ENCODE measurements at regions not wholly inside any gene's neighbourhood (a gene's known extent, or its start where the extent isn't known, plus 50 kb on each side); places are given as distances from the start of the nearest gene placed in this dataset.

DNA sequence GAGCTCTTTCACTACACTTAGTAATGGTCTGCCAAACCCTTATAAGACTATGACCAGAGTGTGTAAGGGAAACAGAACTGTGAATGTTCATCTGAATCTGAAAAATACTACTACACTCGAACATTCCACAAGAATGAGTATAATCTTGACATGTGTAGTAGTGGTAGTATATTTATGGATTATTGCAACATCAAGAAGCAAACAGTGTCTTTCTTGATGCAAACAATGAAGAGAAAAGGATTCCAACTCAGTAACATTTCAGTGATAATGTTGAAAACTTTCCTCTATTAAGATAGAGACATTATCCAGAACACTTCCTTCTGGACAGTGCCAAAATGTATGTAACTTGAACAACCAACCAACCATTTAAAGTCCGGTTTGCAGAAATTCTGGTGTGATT, 394.7 kb upstream of the CPEB2 start:
- Histone ChIP-seq H3K9me3 (replicated peaks; ENCODE audit: insufficient read depth, low read length) (no peaks in the 10 kb centered on the region), H3K4me2 (ENCODE audit: low read depth, low read length) (no peak overlapping the region), H3K9me2 (replicated peaks; ENCODE audit: insufficient read depth, low read length) (no peaks in the 10 kb centered on the region), H4K20me1 (ENCODE audit: insufficient read depth, low read length) (no peaks in the 10 kb centered on the region), H3K4me1 (ENCODE audit: low read length) (no peaks in the 10 kb centered on the region), H3K27ac (ENCODE audit: low read length) (no peak overlapping the region), H3K9ac (ENCODE audit: low read length) (no peak overlapping the region), H3K79me2 (ENCODE audit: low read length) (no peaks in the 10 kb centered on the region), H3K36me3 (replicated peaks; ENCODE audit: insufficient read depth, low read length) (no peaks in the 10 kb centered on the region), H3K27me3 (replicated peaks; ENCODE audit: insufficient read depth, low read length) (no peaks in the 10 kb centered on the region), H2AFZ (ENCODE audit: low read length) (no peak overlapping the region), H3F3A (ENCODE audit: insufficient read depth, low read length) (no peaks in the 10 kb centered on the region), H3K4me3 (ENCODE audit: low read length) (no peak overlapping the region)
- DNase-seq = no peak
- TF ChIP-seq EZH2phosphoT487 (IDR thresholded peaks at IDR 0.05; ENCODE audit: low read length) (no peak), EZH2 (optimal IDR thresholded peaks at IDR 0.05; ENCODE audit: low read depth, low read length) (no peak)
- TF ChIP-seq, protein P1, sequence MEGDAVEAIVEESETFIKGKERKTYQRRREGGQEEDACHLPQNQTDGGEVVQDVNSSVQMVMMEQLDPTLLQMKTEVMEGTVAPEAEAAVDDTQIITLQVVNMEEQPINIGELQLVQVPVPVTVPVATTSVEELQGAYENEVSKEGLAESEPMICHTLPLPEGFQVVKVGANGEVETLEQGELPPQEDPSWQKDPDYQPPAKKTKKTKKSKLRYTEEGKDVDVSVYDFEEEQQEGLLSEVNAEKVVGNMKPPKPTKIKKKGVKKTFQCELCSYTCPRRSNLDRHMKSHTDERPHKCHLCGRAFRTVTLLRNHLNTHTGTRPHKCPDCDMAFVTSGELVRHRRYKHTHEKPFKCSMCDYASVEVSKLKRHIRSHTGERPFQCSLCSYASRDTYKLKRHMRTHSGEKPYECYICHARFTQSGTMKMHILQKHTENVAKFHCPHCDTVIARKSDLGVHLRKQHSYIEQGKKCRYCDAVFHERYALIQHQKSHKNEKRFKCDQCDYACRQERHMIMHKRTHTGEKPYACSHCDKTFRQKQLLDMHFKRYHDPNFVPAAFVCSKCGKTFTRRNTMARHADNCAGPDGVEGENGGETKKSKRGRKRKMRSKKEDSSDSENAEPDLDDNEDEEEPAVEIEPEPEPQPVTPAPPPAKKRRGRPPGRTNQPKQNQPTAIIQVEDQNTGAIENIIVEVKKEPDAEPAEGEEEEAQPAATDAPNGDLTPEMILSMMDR (IDR thresholded peaks at IDR 0.05; ENCODE audit: low read length) = no peak

DNA sequence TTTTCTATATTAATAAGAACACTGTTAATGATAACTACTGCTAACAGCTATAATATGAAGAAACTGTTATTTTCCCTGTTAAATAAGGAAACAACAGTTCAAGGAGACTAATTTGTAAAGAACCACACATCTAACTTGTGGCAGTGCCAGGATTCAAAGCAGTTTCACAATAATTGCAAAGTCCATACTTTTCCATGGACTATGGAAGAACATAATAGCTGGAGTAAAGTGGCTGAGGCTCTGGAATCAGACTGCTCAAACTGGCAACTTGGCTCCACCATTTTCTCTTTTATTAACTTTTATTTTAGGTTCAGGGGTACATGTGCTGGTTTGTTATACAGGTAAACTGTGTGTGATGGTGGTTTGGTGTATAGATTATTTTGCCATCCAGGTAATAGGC, 393.7 kb upstream of the CPEB2 start:
- no peaks in the 10 kb centered on the region for H4K20me1 ChIP-seq (ENCODE audit: insufficient read depth, low read length)
- H3K27ac ChIP-seq (ENCODE audit: low read length) = no peak overlapping the region
- no peak overlapping the region for H3K4me2 ChIP-seq (ENCODE audit: low read depth, low read length)
- TF ChIP-seq EZH2 (optimal IDR thresholded peaks at IDR 0.05; ENCODE audit: low read depth, low read length) = no peak
- TF ChIP-seq, protein P1 (IDR thresholded peaks at IDR 0.05; ENCODE audit: low read length) = no peak
- TF ChIP-seq EZH2phosphoT487 (IDR thresholded peaks at IDR 0.05; ENCODE audit: low read length) = no peak
- H3K9me3 ChIP-seq (replicated peaks; ENCODE audit: insufficient read depth, low read length) = no peaks in the 10 kb centered on the region
- no peaks in the 10 kb centered on the region for H3K79me2 ChIP-seq (ENCODE audit: low read length)
- DNase-seq = no peak
- H3K9ac ChIP-seq (ENCODE audit: low read length) = no peak overlapping the region
- no peak overlapping the region for H2AFZ ChIP-seq (ENCODE audit: low read length)
- H3K9me2 ChIP-seq (replicated peaks; ENCODE audit: insufficient read depth, low read length) = no peaks in the 10 kb centered on the region
- H3K27me3 ChIP-seq (replicated peaks; ENCODE audit: insufficient read depth, low read length) = no peaks in the 10 kb centered on the region
- no peaks in the 10 kb centered on the region for H3K36me3 ChIP-seq (replicated peaks; ENCODE audit: insufficient read depth, low read length)
- H3K4me1 ChIP-seq (ENCODE audit: low read length) = no peaks in the 10 kb centered on the region
- no peaks in the 10 kb centered on the region for H3F3A ChIP-seq (ENCODE audit: insufficient read depth, low read length)
- H3K4me3 ChIP-seq (ENCODE audit: low read length) = no peak overlapping the region

DNA sequence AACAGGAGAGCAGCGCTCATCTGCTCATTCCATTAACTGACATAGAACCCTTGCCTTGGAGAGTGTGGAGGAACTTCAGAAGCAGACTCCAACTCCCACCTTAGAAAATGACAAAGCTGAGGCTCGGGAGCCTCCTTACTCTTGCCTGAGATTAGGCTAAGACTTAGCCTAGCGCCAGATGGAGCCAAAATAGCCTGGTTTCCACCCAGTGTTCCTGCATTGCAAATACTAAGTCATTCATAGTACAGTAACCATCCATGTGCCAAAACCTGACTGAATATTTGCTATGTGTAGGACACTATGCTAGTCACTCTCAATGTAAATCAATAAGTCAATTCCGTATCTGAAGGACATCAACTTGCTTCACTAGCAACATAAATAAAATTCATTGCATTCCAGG, 387.4 kb upstream of the CPEB2 start:
- H3K9me2 ChIP-seq (replicated peaks; ENCODE audit: insufficient read depth, low read length) = no peaks in the 10 kb centered on the region
- H3K4me2 ChIP-seq (ENCODE audit: low read depth, low read length) = no peak overlapping the region
- no peak overlapping the region for H2AFZ ChIP-seq (ENCODE audit: low read length)
- no peaks in the 10 kb centered on the region for H3F3A ChIP-seq (ENCODE audit: insufficient read depth, low read length)
- H3K4me1 ChIP-seq (ENCODE audit: low read length) = no peaks in the 10 kb centered on the region
- H3K9me3 ChIP-seq (replicated peaks; ENCODE audit: insufficient read depth, low read length) = no peaks in the 10 kb centered on the region
- H3K9ac ChIP-seq (ENCODE audit: low read length) = no peak overlapping the region
- TF ChIP-seq, protein P1 (IDR thresholded peaks at IDR 0.05; ENCODE audit: low read length) = no peak
- TF ChIP-seq EZH2 (optimal IDR thresholded peaks at IDR 0.05; ENCODE audit: low read depth, low read length) = no peak
- no peak for TF ChIP-seq EZH2phosphoT487 (IDR thresholded peaks at IDR 0.05; ENCODE audit: low read length)
- DNase-seq = no peak
- no peaks in the 10 kb centered on the region for H4K20me1 ChIP-seq (ENCODE audit: insufficient read depth, low read length)
- no peak overlapping the region for H3K4me3 ChIP-seq (ENCODE audit: low read length)
- no peaks in the 10 kb centered on the region for H3K79me2 ChIP-seq (ENCODE audit: low read length)
- H3K27me3 ChIP-seq (replicated peaks; ENCODE audit: insufficient read depth, low read length) = no peaks in the 10 kb centered on the region
- no peak overlapping the region for H3K27ac ChIP-seq (ENCODE audit: low read length)
- no peaks in the 10 kb centered on the region for H3K36me3 ChIP-seq (replicated peaks; ENCODE audit: insufficient read depth, low read length)

Data from MM.1S (cell line).